ENCODE measurements at regions not wholly inside any gene's neighbourhood (a gene's known extent, or its start where the extent isn't known, plus 50 kb on each side); places are given as distances from the start of the nearest gene placed in this dataset.

DNA sequence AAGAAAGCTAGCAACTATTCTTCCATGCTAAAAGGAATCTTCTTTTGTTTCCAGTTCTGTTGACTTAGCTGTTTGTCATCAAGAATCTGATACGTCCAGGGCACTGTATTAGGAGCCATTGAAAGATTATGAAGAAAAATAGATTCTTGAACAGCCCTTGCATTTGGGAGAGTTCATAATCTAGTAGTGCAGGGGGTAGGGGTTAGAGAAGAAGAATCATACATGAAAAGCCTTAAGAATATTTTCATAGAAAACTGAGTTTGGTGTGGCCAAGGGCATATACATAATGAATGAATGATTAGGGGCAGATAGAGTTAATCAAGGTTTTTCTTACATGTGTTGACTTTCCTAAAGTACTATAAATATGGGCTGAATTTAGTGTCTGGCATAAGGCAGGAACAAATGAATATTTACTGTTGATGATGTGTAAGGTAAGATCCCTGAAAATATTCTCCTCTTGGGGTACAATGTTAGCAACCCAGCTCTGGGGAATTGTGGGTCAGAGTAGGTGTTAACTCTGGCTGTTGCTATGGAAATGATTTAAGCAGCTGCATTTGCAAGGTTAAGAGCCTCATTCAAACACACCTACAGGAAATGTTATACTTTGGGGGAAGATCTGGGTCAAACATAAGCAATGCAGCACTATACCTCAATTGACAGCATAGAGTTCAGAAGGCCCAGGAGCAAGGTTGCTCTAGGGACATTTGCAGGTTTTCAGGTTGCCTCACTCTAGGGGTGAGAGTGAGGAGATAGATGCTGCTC lies 667.3 kb upstream of the CITED2 start:
- H3K27me3 ChIP-seq (ENCODE audit: insufficient read depth, low read length) = no peaks in the 10 kb centered on the region
- no peak overlapping the region for H3K4me3 ChIP-seq (ENCODE audit: low read length)
- no peaks in the 10 kb centered on the region for H3K9me3 ChIP-seq (ENCODE audit: low read length)
- H2AFZ ChIP-seq (ENCODE audit: low read depth, low read length) = no peak overlapping the region
- peaks cover 3% of the 10 kb centered on the region for H3K4me1 ChIP-seq (ENCODE audit: insufficient read depth, low read length)
- no peaks in the 10 kb centered on the region for H3K36me3 ChIP-seq (ENCODE audit: insufficient read depth, low read length)

DNA sequence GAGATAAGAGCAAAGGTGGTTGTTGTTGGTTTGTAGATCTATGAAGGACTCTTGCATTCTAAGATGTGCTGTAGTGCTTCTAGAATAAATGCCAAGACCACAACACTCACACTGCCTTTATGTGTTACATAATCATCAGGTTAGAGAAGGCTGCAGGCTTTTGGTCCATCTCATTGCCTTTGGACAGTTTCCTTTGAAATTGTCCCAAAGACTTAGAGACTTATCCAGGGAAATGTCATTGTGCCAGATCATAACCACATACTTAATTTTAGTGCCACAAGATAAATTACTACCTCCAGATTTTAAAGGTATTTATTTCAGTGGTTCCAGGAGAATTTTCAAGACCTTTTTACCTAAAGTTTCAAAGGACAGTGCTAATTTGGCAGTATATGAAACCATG lies 666.6 kb upstream of the CITED2 start:
- Histone ChIP-seq H3K4me3 (ENCODE audit: low read length) (no peak overlapping the region), H2AFZ (ENCODE audit: low read depth, low read length) (no peak overlapping the region), H3K9me3 (ENCODE audit: low read length) (no peaks in the 10 kb centered on the region), H3K36me3 (ENCODE audit: insufficient read depth, low read length) (no peaks in the 10 kb centered on the region), H3K27me3 (ENCODE audit: insufficient read depth, low read length) (no peaks in the 10 kb centered on the region), H3K4me1 (ENCODE audit: insufficient read depth, low read length) (peaks cover 3% of the 10 kb centered on the region)

DNA sequence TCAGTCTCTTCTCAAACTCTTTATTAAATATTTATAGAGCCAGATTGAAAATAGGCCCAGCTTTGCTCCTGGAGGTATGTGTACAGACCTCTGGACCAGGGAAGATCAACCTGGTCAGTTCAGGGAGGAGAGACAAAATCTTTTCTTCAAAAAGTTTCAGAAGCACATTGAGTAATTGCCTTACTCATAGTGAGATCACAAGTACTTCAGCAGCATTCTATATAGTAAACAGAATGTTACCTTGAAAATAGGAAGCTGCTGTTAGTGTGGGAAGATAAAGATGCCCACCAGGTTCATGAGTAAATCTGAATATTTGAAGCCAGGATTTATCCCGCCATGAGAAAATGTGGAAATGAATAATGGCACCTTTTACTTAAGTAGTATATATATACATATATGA lies 665.9 kb upstream of the CITED2 start:
- Histone ChIP-seq H3K4me3 (ENCODE audit: low read length) (no peak overlapping the region), H3K36me3 (ENCODE audit: insufficient read depth, low read length) (no peaks in the 10 kb centered on the region), H3K27me3 (ENCODE audit: insufficient read depth, low read length) (no peaks in the 10 kb centered on the region), H3K4me1 (ENCODE audit: insufficient read depth, low read length) (peaks cover 3% of the 10 kb centered on the region), H2AFZ (ENCODE audit: low read depth, low read length) (no peak overlapping the region), H3K9me3 (ENCODE audit: low read length) (no peaks in the 10 kb centered on the region)

DNA sequence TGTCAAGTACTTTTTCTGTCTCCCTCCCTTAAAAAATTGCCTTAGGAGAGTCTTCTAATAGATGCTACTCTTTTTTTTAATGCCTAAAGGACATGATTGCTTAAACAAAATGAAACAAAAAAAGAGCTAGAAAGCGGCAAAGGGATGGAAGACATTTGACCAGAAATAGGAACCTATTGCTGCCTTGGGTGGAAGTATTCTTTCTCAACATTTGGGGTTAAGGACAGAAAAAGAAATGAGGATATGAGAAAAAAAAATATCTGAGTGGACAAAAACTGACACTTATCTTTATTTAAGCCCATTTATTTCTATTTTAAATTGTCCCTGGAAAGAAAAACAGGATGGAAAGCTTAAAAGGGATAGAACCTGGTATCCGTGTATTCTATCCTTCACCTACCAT lies 664.9 kb upstream of the CITED2 start:
- Histone ChIP-seq H3K4me1 (ENCODE audit: insufficient read depth, low read length) (peaks cover 3% of the 10 kb centered on the region), H3K4me3 (ENCODE audit: low read length) (no peak overlapping the region), H3K27me3 (ENCODE audit: insufficient read depth, low read length) (no peaks in the 10 kb centered on the region), H3K9me3 (ENCODE audit: low read length) (no peaks in the 10 kb centered on the region), H3K36me3 (ENCODE audit: insufficient read depth, low read length) (no peaks in the 10 kb centered on the region), H2AFZ (ENCODE audit: low read depth, low read length) (no peak overlapping the region)

DNA sequence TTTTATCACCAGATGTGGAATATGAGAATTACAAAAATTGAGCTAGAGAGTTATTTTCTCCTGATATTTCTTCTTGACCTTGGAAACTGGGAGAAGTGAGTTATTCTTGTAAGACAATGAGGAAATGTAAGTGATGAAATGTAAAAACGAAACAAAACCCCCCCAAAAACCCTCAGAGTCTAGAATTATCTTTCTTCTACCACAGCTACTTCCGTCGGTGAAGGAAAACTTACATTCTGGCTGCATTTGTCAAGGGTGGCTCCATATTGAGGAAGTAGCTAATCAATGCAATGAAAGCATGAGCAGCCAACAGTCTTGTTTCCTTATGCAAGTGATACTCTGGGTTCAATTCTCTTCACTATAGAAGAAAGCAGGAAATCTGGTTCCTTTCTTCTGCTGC lies 661.7 kb upstream of the CITED2 start:
- H3K4me3 ChIP-seq (ENCODE audit: low read length) = no peak overlapping the region
- no peaks in the 10 kb centered on the region for H3K27me3 ChIP-seq (ENCODE audit: insufficient read depth, low read length)
- H2AFZ ChIP-seq (ENCODE audit: low read depth, low read length) = no peak overlapping the region
- no peaks in the 10 kb centered on the region for H3K4me1 ChIP-seq (ENCODE audit: insufficient read depth, low read length)
- H3K9me3 ChIP-seq (ENCODE audit: low read length) = no peaks in the 10 kb centered on the region
- H3K36me3 ChIP-seq (ENCODE audit: insufficient read depth, low read length) = no peaks in the 10 kb centered on the region

DNA sequence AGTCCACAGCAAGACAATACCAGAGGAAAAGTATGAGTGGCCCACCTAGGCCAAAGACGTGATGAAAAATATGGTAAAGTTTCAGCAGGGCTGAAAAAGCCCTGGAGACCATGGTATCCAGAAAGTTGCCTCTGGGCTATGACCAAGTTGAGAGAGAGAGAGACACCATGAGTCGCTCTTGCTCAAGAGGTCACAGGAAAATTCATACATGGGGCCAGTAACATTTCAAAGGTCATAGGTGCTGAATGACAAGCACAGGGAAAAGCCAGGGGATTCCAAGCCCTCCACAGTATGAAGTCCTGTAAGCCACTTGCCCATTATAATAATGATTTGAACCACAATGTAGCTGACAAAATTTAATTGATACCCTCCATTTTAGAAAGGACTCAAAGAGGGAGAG lies 657.7 kb upstream of the CITED2 start:
- no peak overlapping the region for H2AFZ ChIP-seq (ENCODE audit: low read depth, low read length)
- H3K27me3 ChIP-seq (ENCODE audit: insufficient read depth, low read length) = no peaks in the 10 kb centered on the region
- H3K4me3 ChIP-seq (ENCODE audit: low read length) = no peak overlapping the region

DNA sequence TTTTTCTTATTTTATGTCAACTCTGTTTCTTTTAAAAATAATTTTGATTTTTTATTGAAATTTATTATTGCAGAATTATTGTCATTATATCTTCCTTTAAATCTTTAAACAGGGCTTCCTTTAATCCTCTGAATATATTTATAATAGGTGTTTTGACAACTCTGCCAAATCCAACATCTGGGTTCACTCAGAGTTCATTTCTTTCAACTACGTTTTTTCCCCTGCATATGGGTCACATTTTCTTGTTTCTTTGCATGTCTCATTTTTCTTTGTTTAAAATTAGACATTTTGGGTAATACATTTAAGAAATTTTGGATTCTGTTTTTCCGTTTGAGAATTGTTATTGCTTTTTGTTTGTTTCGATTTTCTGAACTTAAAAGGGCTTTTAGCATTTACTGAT lies 655.1 kb upstream of the CITED2 start:
- Histone ChIP-seq H3K9me3 (ENCODE audit: low read length) (no peaks in the 10 kb centered on the region), H2AFZ (ENCODE audit: low read depth, low read length) (no peak overlapping the region), H3K27me3 (ENCODE audit: insufficient read depth, low read length) (no peaks in the 10 kb centered on the region), H3K4me1 (ENCODE audit: insufficient read depth, low read length) (no peaks in the 10 kb centered on the region), H3K4me3 (ENCODE audit: low read length) (no peak overlapping the region), H3K36me3 (ENCODE audit: insufficient read depth, low read length) (no peaks in the 10 kb centered on the region)

More for the DNA sequence above, 657.7 kb upstream of the CITED2 start:
- H3K4me1 ChIP-seq (ENCODE audit: insufficient read depth, low read length) = no peaks in the 10 kb centered on the region
- H3K9me3 ChIP-seq (ENCODE audit: low read length) = no peaks in the 10 kb centered on the region
- H3K36me3 ChIP-seq (ENCODE audit: insufficient read depth, low read length) = no peaks in the 10 kb centered on the region

DNA sequence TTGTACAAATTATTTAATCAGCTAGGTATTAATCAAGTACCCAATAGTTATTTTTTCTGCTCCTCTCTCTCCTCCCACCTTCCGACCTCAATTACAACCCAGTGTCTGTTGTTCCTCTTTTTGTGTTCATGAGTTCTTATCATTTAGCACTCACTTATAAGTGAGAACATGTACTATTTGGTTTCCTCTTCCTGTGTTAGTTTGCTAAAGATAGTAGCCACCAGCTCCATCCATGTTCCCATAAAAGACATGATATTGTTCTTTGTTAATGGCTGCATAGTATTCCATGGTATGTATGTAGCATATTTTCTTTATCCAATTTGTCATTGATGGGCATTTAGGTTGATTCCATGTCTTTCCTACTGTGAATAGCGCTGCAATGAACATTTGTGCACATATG lies 652.8 kb upstream of the CITED2 start:
- Histone ChIP-seq H3K4me3 (ENCODE audit: low read length) (no peak overlapping the region), H3K9me3 (ENCODE audit: low read length) (no peaks in the 10 kb centered on the region), H2AFZ (ENCODE audit: low read depth, low read length) (no peak overlapping the region), H3K27me3 (ENCODE audit: insufficient read depth, low read length) (no peaks in the 10 kb centered on the region), H3K36me3 (ENCODE audit: insufficient read depth, low read length) (no peaks in the 10 kb centered on the region), H3K4me1 (ENCODE audit: insufficient read depth, low read length) (no peaks in the 10 kb centered on the region)

DNA sequence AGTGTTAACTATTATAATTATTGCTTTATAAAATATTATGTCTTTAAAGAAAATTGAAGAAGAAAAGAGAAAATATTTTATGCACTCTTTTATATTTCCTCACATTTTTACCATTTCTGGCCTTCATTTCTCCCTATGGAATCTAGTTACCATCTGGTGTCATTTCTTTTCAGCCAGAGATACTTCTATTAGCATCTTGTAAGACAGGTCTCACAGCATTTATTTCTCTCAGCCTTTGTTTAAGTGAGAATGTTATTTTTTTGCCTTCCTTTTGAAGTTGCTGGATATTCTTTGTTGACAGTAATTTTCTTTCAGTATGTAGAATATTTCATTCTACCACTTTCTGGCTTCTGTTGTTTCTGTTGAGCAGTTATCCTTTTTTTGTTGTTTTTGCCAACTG lies 652.1 kb upstream of the CITED2 start:
- Histone ChIP-seq H3K4me3 (ENCODE audit: low read length) (no peak overlapping the region), H3K4me1 (ENCODE audit: insufficient read depth, low read length) (no peaks in the 10 kb centered on the region), H3K27me3 (ENCODE audit: insufficient read depth, low read length) (no peaks in the 10 kb centered on the region), H2AFZ (ENCODE audit: low read depth, low read length) (no peak overlapping the region), H3K9me3 (ENCODE audit: low read length) (no peaks in the 10 kb centered on the region), H3K36me3 (ENCODE audit: insufficient read depth, low read length) (no peaks in the 10 kb centered on the region)

DNA sequence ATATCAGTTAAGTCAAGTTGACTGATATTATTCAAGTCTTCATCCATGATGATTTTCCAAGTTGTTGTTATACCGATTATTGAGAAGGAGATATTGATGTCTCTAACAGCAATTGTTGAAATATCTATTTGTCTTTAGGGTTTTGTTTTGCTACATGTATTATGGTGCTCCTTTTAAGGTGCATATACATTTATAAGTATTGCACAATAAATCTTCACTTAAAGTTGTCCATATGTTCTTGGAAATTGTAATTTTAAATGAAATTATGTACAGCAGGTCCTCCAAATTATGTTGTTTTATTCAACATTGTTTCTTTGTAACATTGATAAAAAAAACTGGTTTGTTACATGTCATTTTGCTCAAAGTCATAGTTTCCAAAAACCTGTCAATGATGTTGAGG lies 650.7 kb upstream of the CITED2 start:
- Histone ChIP-seq H3K27me3 (ENCODE audit: insufficient read depth, low read length) (no peaks in the 10 kb centered on the region), H3K4me3 (ENCODE audit: low read length) (no peak overlapping the region), H3K36me3 (ENCODE audit: insufficient read depth, low read length) (no peaks in the 10 kb centered on the region), H2AFZ (ENCODE audit: low read depth, low read length) (no peak overlapping the region), H3K9me3 (ENCODE audit: low read length) (peaks cover 4% of the 10 kb centered on the region), H3K4me1 (ENCODE audit: insufficient read depth, low read length) (no peaks in the 10 kb centered on the region)

DNA sequence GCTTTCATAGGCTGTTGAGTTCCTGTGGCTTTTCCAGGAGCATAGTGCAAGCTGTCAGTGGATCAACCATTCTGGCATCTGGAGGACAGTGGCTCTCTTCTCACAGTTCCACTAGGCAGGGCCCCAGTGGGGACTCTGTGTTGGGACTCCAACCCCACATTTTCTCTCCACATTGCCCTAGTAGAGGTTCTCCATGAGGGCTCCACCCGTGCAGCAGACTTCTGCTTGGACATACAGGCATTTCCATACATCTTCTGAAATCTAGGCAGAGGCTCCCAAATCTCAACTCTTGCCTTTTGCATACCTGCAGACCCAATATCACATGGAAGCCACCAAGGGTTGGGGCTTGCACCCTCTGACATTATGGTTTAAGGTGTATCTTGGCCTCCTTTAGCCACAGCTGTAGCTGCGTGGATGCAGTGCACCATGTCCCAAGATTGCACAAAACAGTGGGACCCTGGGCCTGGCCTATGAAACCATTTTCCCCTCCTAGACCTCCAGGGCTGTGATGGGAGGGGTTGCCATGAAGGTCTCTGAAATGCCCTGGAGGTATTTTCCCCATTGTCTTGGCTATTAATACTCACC lies 645.9 kb upstream of the CITED2 start:
- no peaks in the 10 kb centered on the region for H3K4me1 ChIP-seq (ENCODE audit: insufficient read depth, low read length)
- no peaks in the 10 kb centered on the region for H3K27me3 ChIP-seq (ENCODE audit: insufficient read depth, low read length)
- peaks cover 10% of the 10 kb centered on the region for H3K9me3 ChIP-seq (ENCODE audit: low read length)
- H3K4me3 ChIP-seq (ENCODE audit: low read length) = no peak overlapping the region
- no peaks in the 10 kb centered on the region for H3K36me3 ChIP-seq (ENCODE audit: insufficient read depth, low read length)
- H2AFZ ChIP-seq (ENCODE audit: low read depth, low read length) = no peak overlapping the region

DNA sequence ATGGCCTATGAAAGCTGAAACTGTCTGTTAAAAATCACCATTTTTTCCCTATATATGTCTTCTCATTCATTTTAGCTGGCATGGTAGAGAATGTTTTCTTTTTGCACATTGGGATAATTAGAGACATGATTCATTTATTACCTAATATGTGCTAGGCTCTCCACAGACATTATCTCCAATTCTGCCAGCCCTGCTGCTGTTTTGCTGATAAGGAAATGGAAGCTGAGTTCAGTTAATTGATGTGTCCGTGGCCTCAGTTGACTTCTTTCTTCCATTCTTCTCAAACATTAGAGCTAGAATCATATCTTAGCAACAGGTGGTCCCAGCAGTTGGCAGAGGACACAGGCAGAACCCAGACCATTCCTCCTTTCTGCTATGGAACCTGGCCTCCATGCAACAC lies 644.1 kb upstream of the CITED2 start:
- Histone ChIP-seq H3K4me3 (ENCODE audit: low read length) (no peak overlapping the region), H3K36me3 (ENCODE audit: insufficient read depth, low read length) (no peaks in the 10 kb centered on the region), H3K9me3 (ENCODE audit: low read length) (peaks cover 10% of the 10 kb centered on the region), H3K4me1 (ENCODE audit: insufficient read depth, low read length) (no peaks in the 10 kb centered on the region), H2AFZ (ENCODE audit: low read depth, low read length) (no peak overlapping the region), H3K27me3 (ENCODE audit: insufficient read depth, low read length) (no peaks in the 10 kb centered on the region)

DNA sequence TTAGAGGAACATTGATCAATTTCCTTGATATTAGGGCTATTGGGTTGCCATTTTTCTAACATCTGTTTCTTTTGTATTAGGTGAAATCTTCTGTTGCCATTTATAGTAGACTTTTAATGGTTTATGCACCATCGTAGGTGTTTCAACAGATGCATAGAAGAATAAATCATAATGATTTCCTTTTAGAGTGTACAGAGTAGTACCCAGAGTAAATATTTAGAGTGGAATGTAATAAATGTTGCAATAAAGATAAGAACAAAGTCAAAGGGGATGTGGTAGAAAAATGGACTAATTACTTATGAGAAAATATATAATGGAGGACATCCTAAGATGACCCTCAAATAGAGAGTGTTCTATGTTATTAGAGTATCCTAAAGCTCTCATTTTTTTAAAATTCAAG lies 643.0 kb upstream of the CITED2 start:
- no peaks in the 10 kb centered on the region for H3K36me3 ChIP-seq (ENCODE audit: insufficient read depth, low read length)

DNA sequence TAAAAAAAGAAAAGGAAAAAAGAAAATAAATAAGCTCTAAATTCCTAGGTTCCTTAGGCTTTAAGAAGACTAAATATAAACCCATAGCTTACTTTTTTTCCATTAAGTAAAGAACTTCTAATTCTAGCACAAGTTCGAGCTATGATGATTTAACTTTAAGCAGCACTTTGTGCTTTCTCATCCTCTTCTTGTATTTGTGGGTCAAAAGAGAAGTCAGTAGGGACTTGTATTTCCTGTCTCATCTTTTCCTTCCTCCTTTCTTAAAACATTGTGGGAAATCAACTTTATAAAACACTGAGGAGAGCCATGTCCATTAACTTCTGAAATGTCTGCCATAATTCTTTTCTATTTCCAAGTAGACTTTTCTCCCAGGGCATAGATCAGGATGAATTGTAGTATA lies 637.7 kb upstream of the CITED2 start:
- Histone ChIP-seq H3K4me3 (ENCODE audit: low read length) (no peak overlapping the region), H3K9me3 (ENCODE audit: low read length) (no peaks in the 10 kb centered on the region), H3K4me1 (ENCODE audit: insufficient read depth, low read length) (no peaks in the 10 kb centered on the region)

More for the DNA sequence above, 643.0 kb upstream of the CITED2 start:
- no peak overlapping the region for H3K4me3 ChIP-seq (ENCODE audit: low read length)
- H2AFZ ChIP-seq (ENCODE audit: low read depth, low read length) = no peak overlapping the region
- H3K4me1 ChIP-seq (ENCODE audit: insufficient read depth, low read length) = no peaks in the 10 kb centered on the region
- H3K9me3 ChIP-seq (ENCODE audit: low read length) = peaks cover 10% of the 10 kb centered on the region
- H3K27me3 ChIP-seq (ENCODE audit: insufficient read depth, low read length) = no peaks in the 10 kb centered on the region

More for the DNA sequence above, 637.7 kb upstream of the CITED2 start:
- H3K27me3 ChIP-seq (ENCODE audit: insufficient read depth, low read length) = no peaks in the 10 kb centered on the region
- no peak overlapping the region for H2AFZ ChIP-seq (ENCODE audit: low read depth, low read length)
- no peaks in the 10 kb centered on the region for H3K36me3 ChIP-seq (ENCODE audit: insufficient read depth, low read length)

All from neuron (in vitro differentiated cells).